ENCODE measurements at regions not wholly inside any gene's neighbourhood (a gene's known extent, or its start where the extent isn't known, plus 50 kb on each side); places are given as distances from the start of the nearest gene placed in this dataset.

DNA sequence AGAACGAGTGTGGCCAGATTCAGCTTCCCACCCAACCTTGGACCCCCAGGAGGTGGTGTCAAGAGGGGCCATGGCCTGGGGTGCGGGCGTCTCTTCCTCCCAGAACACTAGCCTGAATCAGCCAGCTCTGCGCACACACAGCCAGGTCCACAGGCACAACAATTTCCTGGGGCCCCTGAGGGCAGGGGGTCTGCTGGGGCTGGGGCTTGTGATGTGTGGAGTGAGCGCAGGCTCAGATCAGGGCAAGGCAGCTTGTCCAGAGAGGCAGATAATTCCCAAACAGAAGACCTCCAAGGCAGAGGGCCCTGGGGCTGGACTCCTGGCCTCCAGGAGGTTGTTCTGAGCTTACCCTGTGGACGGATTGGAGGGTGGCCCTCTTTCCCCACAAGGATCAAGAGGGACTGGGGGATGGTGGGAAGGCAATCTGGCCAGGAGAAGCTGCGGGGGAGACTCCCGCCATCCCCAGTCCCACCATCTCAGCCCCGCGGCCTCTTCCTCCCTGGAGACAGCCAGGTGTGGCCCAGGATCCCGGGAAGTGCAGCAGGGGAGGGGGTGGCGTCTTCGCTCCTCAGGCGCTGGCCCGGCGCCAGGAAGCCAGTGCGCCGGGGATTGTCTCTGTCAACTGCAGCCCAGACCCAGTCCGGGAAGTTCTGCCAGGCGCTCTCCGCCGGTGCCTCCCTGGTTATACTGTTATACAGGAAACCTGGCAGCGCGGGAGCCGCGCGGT lies 52.0 kb upstream of the AMZ2 start:
- Histone ChIP-seq H2AFZ (ENCODE audit: control insufficient read depth, low read length) (no peak overlapping the region), H3K27ac (ENCODE audit: control insufficient read depth, insufficient read depth, low read length) (no peak overlapping the region), H3K79me2 (ENCODE audit: control insufficient read depth, insufficient read depth, low read length) (no peaks in the 10 kb centered on the region), H3K9me3 (ENCODE audit: control insufficient read depth, low read depth, low read length) (no peaks in the 10 kb centered on the region), H3K9me1 (ENCODE audit: control insufficient read depth, extremely low read depth, insufficient read depth, low read length) (no peaks in the 10 kb centered on the region), H3K36me3 (ENCODE audit: control insufficient read depth in 2 of 2, extremely low read depth in 1 of 2, insufficient read depth in 2 of 2, low read length in 2 of 2) (no peaks in the 10 kb centered on the region), H3K4me1 (ENCODE audit: control insufficient read depth, extremely low read depth, insufficient read depth, low read length) (peaks cover 9% of the 10 kb centered on the region), H3K27me3 (ENCODE audit: control insufficient read depth, extremely low read depth, insufficient read depth, low read length) (peaks cover 54% of the 10 kb centered on the region), H3K4me2 (ENCODE audit: control insufficient read depth, extremely low read depth, insufficient read depth, low read depth, low read length) (peak overlapping the region; percentile 56), H4K20me1 (ENCODE audit: control insufficient read depth, extremely low read depth, insufficient read depth, low read length) (no peaks in the 10 kb centered on the region), H3K4me3 (ENCODE audit: control insufficient read depth in 2 of 3, extremely low read depth in 1 of 3, insufficient read depth in 2 of 3, low read depth in 1 of 3, low read length in 3 of 3) (no peak overlapping the region), H3K9ac (ENCODE audit: control insufficient read depth, extremely low read depth, insufficient read depth, low read length) (no peak overlapping the region)
- FAIRE-seq (no peak), DNase-seq (ENCODE audit: low read depth, low spot score) (no peak)
- dilution Hi-C loops (cut with MboI; ENCODE audit: extremely low pct_ligation_motif_present, low sequenced_read_pairs), result no loop called here
- TF ChIP-seq, protein P1, sequence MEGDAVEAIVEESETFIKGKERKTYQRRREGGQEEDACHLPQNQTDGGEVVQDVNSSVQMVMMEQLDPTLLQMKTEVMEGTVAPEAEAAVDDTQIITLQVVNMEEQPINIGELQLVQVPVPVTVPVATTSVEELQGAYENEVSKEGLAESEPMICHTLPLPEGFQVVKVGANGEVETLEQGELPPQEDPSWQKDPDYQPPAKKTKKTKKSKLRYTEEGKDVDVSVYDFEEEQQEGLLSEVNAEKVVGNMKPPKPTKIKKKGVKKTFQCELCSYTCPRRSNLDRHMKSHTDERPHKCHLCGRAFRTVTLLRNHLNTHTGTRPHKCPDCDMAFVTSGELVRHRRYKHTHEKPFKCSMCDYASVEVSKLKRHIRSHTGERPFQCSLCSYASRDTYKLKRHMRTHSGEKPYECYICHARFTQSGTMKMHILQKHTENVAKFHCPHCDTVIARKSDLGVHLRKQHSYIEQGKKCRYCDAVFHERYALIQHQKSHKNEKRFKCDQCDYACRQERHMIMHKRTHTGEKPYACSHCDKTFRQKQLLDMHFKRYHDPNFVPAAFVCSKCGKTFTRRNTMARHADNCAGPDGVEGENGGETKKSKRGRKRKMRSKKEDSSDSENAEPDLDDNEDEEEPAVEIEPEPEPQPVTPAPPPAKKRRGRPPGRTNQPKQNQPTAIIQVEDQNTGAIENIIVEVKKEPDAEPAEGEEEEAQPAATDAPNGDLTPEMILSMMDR (optimal IDR thresholded peaks at IDR 0.05 in 1 of 3, IDR thresholded peaks at IDR 0.05 in 1 of 3, conservative IDR thresholded peaks at IDR 0.05 in 1 of 3; ENCODE audit: extremely low read depth in 1 of 3, insufficient read depth in 2 of 3, low read length in 3 of 3), result no peak
- peak; percentile 12 for TF ChIP-seq EZH2 (IDR thresholded peaks at IDR 0.05; ENCODE audit: low read length)

DNA sequence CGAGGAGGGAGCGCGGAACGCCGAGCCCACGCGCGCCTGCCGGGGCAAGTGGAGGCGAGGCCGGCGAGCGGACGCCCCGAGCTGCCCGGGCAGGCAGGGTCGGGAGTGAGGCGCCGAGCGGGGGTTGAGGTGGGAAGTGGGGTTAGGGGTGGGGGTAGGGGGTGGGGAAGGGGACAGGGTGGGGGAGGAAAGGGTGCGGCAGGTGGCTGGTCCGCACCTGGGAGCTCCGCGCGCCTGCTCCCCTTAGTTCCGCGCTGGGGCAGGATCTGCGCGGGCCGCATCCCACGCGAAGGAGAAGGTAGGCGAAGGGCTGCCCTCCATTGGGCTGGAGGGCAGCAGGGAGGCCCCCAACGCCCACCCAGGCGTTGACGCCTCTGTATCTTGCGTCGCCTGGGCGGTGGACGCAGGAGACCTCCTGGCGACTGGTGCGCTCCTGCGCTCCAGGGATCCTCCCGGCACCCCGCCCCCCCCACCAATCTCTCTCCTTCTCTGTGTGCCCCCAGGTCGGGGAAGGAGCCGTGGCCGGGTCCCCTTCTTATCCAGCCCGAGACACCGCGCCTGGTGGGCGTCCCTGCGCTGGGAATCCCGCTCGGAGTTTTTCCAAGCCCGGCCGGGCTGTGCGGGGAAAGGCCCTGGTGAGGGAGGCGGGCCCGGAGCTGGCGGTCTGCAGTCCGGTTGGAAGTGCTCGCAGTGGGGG lies 51.3 kb upstream of the AMZ2 start:
- Histone ChIP-seq H4K20me1 (ENCODE audit: control insufficient read depth, extremely low read depth, insufficient read depth, low read length) (no peaks in the 10 kb centered on the region), H3K27ac (ENCODE audit: control insufficient read depth, insufficient read depth, low read length) (no peak overlapping the region), H3K9me1 (ENCODE audit: control insufficient read depth, extremely low read depth, insufficient read depth, low read length) (no peaks in the 10 kb centered on the region), H2AFZ (ENCODE audit: control insufficient read depth, low read length) (no peak overlapping the region), H3K27me3 (ENCODE audit: control insufficient read depth, extremely low read depth, insufficient read depth, low read length) (peaks cover 54% of the 10 kb centered on the region), H3K36me3 (ENCODE audit: control insufficient read depth in 2 of 2, extremely low read depth in 1 of 2, insufficient read depth in 2 of 2, low read length in 2 of 2) (no peaks in the 10 kb centered on the region), H3K4me1 (ENCODE audit: control insufficient read depth, extremely low read depth, insufficient read depth, low read length) (peaks cover 9% of the 10 kb centered on the region), H3K79me2 (ENCODE audit: control insufficient read depth, insufficient read depth, low read length) (no peaks in the 10 kb centered on the region), H3K9ac (ENCODE audit: control insufficient read depth, extremely low read depth, insufficient read depth, low read length) (no peak overlapping the region), H3K4me3 (ENCODE audit: control insufficient read depth in 2 of 3, extremely low read depth in 1 of 3, insufficient read depth in 2 of 3, low read depth in 1 of 3, low read length in 3 of 3) (peak overlapping the region in 1 of 3 experiments; percentile 13), H3K9me3 (ENCODE audit: control insufficient read depth, low read depth, low read length) (no peaks in the 10 kb centered on the region), H3K4me2 (ENCODE audit: control insufficient read depth, extremely low read depth, insufficient read depth, low read depth, low read length) (peak overlapping the region; percentile 56)
- no peak for DNase-seq (ENCODE audit: low read depth, low spot score)
- no peak for FAIRE-seq
- TF ChIP-seq, protein P1 (optimal IDR thresholded peaks at IDR 0.05 in 1 of 3, IDR thresholded peaks at IDR 0.05 in 1 of 3, conservative IDR thresholded peaks at IDR 0.05 in 1 of 3; ENCODE audit: extremely low read depth in 1 of 3, insufficient read depth in 2 of 3, low read length in 3 of 3), result no peak
- TF ChIP-seq EZH2 (IDR thresholded peaks at IDR 0.05; ENCODE audit: low read length), result no peak
- dilution Hi-C loops (cut with MboI; ENCODE audit: extremely low pct_ligation_motif_present, low sequenced_read_pairs), result no loop called here

Measured in keratinocyte (primary cell).